ENCODE measurements at regions not wholly inside any gene's neighbourhood (a gene's known extent, or its start where the extent isn't known, plus 50 kb on each side); places are given as distances from the start of the nearest gene placed in this dataset.

- no peaks in the 10 kb centered on the region for H3K36me3 Mint-ChIP-seq (ENCODE audit: low read depth)
- peaks cover 5% of the 10 kb centered on the region for H3K9me3 Mint-ChIP-seq
- no peak overlapping the region for H3K27ac Mint-ChIP-seq
- no peaks in the 10 kb centered on the region for H3K4me1 Mint-ChIP-seq
- TF ChIP-seq, protein P1, sequence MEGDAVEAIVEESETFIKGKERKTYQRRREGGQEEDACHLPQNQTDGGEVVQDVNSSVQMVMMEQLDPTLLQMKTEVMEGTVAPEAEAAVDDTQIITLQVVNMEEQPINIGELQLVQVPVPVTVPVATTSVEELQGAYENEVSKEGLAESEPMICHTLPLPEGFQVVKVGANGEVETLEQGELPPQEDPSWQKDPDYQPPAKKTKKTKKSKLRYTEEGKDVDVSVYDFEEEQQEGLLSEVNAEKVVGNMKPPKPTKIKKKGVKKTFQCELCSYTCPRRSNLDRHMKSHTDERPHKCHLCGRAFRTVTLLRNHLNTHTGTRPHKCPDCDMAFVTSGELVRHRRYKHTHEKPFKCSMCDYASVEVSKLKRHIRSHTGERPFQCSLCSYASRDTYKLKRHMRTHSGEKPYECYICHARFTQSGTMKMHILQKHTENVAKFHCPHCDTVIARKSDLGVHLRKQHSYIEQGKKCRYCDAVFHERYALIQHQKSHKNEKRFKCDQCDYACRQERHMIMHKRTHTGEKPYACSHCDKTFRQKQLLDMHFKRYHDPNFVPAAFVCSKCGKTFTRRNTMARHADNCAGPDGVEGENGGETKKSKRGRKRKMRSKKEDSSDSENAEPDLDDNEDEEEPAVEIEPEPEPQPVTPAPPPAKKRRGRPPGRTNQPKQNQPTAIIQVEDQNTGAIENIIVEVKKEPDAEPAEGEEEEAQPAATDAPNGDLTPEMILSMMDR (IDR thresholded peaks at IDR 0.05; ENCODE audit: unreplicated experiment in 3 of 3): no peak
- H3K4me3 Mint-ChIP-seq: no peak overlapping the region
- H3K27me3 Mint-ChIP-seq (ENCODE audit: low read depth): no peaks in the 10 kb centered on the region
These were observed 57.7 kb upstream of the PDE4B start for GRCh38 chr1:65734979-65735378.

GRCh38 chr1:65741993-65742392 lies 50.7 kb upstream of the PDE4B start:
- TF ChIP-seq, protein P1 (IDR thresholded peaks at IDR 0.05; ENCODE audit: unreplicated experiment in 3 of 3): no peak
- Mint-ChIP-seq H3K27ac (no peak overlapping the region), H3K27me3 (ENCODE audit: low read depth) (no peaks in the 10 kb centered on the region), H3K4me1 (no peaks in the 10 kb centered on the region), H3K9me3 (peaks cover 32% of the 10 kb centered on the region), H3K36me3 (ENCODE audit: low read depth) (no peaks in the 10 kb centered on the region), H3K4me3 (no peak overlapping the region)
